ENCODE measurements at regions not wholly inside any gene's neighbourhood (a gene's known extent, or its start where the extent isn't known, plus 50 kb on each side); places are given as distances from the start of the nearest gene placed in this dataset.
A peak's percentile ranks its signal among the peaks of the same experiment; 100 is the strongest.

GRCh38 chr20:48478370-48478769, 349.4 kb downstream of the PREX1 start:
- no peak for DNase-seq
- no peak overlapping the region for H3K4me3 ChIP-seq
- no peak for ATAC-seq
- TF ChIP-seq CTCF (IDR thresholded peaks at IDR 0.05): no peak
- no peaks in the 10 kb centered on the region for H3K36me3 ChIP-seq (ENCODE audit: insufficient read depth in 1 of 2, low read depth in 1 of 2)
- intact Hi-C loops (cut with DNase I): no loop called here
- no peak overlapping the region for H3K27ac ChIP-seq
- H3K4me1 ChIP-seq: no peaks in the 10 kb centered on the region
- WGBS, 3 donors: 62 to 72% (median 70%) methylated on average over 5 of the region's 5 CpGs
- H3K27me3 ChIP-seq (ENCODE audit: insufficient read depth in 3 of 3, low read length in 2 of 3): peaks cover 0 to 8% (median 3%) of the 10 kb centered on the region in 3 donors
- H3K9me3 ChIP-seq: no peaks in the 10 kb centered on the region

DNA sequence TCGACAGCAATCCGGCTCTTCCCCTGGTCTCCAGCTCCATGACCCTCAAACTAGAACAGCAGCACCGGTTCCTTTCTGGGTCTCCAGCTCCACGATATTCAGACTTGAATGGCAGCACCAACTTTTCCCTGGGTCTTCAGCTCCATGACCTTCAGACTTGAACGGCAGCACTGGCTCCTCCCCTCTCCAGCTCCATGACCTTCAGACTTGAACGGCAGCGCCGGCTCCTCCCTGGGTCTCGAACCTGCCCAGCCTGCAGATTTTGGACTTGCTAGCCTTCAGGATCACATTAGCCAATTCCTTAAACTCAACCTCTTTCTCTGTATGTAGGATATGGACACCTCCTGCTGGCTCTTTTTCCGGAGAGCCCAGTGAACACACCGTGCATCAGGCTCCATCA, 350.9 kb downstream of the PREX1 start:
- 85 to 89% (median 87%) methylated on average over 9 to 11 of the region's 11 CpGs for WGBS, 3 donors
- ATAC-seq (no peak), DNase-seq (no peak)
- Histone ChIP-seq H3K4me3 (no peak overlapping the region), H3K4me1 (no peaks in the 10 kb centered on the region), H3K36me3 (ENCODE audit: insufficient read depth in 1 of 2, low read depth in 1 of 2) (no peaks in the 10 kb centered on the region), H3K9me3 (no peaks in the 10 kb centered on the region), H3K27me3 (ENCODE audit: insufficient read depth in 3 of 3, low read length in 2 of 3) (peaks cover 0 to 8% (median 3%) of the 10 kb centered on the region in 3 donors), H3K27ac (no peak overlapping the region)
- TF ChIP-seq CTCF (IDR thresholded peaks at IDR 0.05): no peak
- intact Hi-C loops (cut with DNase I): no loop called here

- ATAC-seq (no peak), DNase-seq (no peak)
- intact Hi-C loops (cut with DNase I): no loop called here
- Histone ChIP-seq H3K4me1 (no peaks in the 10 kb centered on the region), H3K9me3 (no peaks in the 10 kb centered on the region), H3K36me3 (ENCODE audit: insufficient read depth in 1 of 2, low read depth in 1 of 2) (no peaks in the 10 kb centered on the region), H3K27me3 (ENCODE audit: insufficient read depth in 3 of 3, low read length in 2 of 3) (peaks cover 0 to 8% (median 6%) of the 10 kb centered on the region in 3 donors), H3K4me3 (no peak overlapping the region), H3K27ac (no peak overlapping the region)
- WGBS, 3 donors: 67 to 82% (median 78%) methylated on average over 5 of the region's 5 CpGs
- no peak for TF ChIP-seq CTCF (IDR thresholded peaks at IDR 0.05)
Measured at GRCh38 chr20:48474022-48474421, 353.8 kb downstream of the PREX1 start.

DNA sequence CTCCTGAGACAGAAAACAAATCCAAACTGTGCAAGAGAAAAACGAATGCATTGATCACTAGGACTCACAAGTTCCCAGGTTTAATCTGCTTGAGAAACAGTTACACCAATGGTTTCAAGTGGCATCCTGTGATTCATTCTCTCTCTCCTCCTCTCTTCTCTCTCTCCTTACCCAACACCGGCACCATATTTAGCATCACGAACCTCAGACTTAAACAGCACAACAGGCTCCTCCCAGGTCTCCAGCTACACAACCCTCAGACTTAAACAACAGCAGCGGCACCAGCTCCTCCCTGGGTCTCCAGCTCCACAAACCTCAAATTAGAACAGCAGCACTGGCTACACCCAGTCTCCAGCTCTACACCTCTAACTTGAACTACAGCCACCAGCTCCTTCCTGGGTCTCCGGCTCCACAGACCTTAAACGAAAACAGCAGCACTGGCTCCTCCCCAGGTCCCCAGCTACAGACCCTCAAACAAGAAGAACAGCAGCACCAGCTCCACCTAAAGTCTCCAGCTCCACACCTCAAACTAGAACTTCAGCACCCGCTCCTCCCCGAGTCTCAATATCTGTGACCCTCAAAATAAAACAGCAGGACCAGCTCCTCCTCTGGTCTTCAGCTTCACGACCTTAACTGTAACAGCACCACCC, 355.9 kb downstream of the PREX1 start:
- intact Hi-C loops (cut with DNase I): no loop called here
- DNase-seq (no peak), ATAC-seq (peak in 1 of 4 donors; percentile 32)
- Histone ChIP-seq H3K36me3 (ENCODE audit: insufficient read depth in 1 of 2, low read depth in 1 of 2) (no peaks in the 10 kb centered on the region), H3K27me3 (ENCODE audit: insufficient read depth in 3 of 3, low read length in 2 of 3) (peaks cover 0 to 8% (median 0%) of the 10 kb centered on the region in 3 donors), H3K9me3 (no peaks in the 10 kb centered on the region), H3K27ac (no peak overlapping the region), H3K4me3 (no peak overlapping the region), H3K4me1 (no peaks in the 10 kb centered on the region)
- no peak for TF ChIP-seq CTCF (IDR thresholded peaks at IDR 0.05)
- 56 to 64% (median 64%) methylated on average over 9 of the region's 9 CpGs for WGBS, 3 donors

- peaks cover 0 to 7% (median 0%) of the 10 kb centered on the region in 3 donors for H3K27me3 ChIP-seq (ENCODE audit: insufficient read depth in 3 of 3, low read length in 2 of 3)
- ATAC-seq: no peak
- no peak overlapping the region for H3K4me3 ChIP-seq
- no peaks in the 10 kb centered on the region for H3K9me3 ChIP-seq
- DNase-seq: no peak
- no peak overlapping the region for H3K27ac ChIP-seq
- no peaks in the 10 kb centered on the region for H3K36me3 ChIP-seq (ENCODE audit: insufficient read depth in 1 of 2, low read depth in 1 of 2)
- TF ChIP-seq CTCF (IDR thresholded peaks at IDR 0.05): no peak
- no peaks in the 10 kb centered on the region for H3K4me1 ChIP-seq
- WGBS, 3 donors: 47 to 50% (median 48%) methylated on average over 5 of the region's 5 CpGs
- intact Hi-C loops (cut with DNase I): no loop called here
Measured at GRCh38 chr20:48471176-48471575, 356.6 kb downstream of the PREX1 start.
